ENCODE measurements at regions not wholly inside any gene's neighbourhood (a gene's known extent, or its start where the extent isn't known, plus 50 kb on each side); places are given as distances from the start of the nearest gene placed in this dataset.

GRCh38 chr18:67342159-67342558 is 174.4 kb downstream of the DSEL start:
- H3K27ac Mint-ChIP-seq, result no peak overlapping the region
- H3K9me3 Mint-ChIP-seq, result no peaks in the 10 kb centered on the region
- TF ChIP-seq CTCF (IDR thresholded peaks at IDR 0.05; ENCODE audit: unreplicated experiment in 3 of 3), result no peak
- no peaks in the 10 kb centered on the region for H3K36me3 Mint-ChIP-seq (ENCODE audit: low read depth)
- H3K27me3 Mint-ChIP-seq (ENCODE audit: low read depth), result no peaks in the 10 kb centered on the region
- H3K4me1 Mint-ChIP-seq, result no peaks in the 10 kb centered on the region
- H3K4me3 Mint-ChIP-seq, result no peak overlapping the region

- H3K4me3 Mint-ChIP-seq, result no peak overlapping the region
- no peaks in the 10 kb centered on the region for H3K27me3 Mint-ChIP-seq (ENCODE audit: low read depth)
- TF ChIP-seq CTCF (IDR thresholded peaks at IDR 0.05; ENCODE audit: unreplicated experiment in 3 of 3), result no peak
- H3K9me3 Mint-ChIP-seq, result no peaks in the 10 kb centered on the region
- no peak overlapping the region for H3K27ac Mint-ChIP-seq
- H3K4me1 Mint-ChIP-seq, result no peaks in the 10 kb centered on the region
- H3K36me3 Mint-ChIP-seq (ENCODE audit: low read depth), result no peaks in the 10 kb centered on the region
Measured at GRCh38 chr18:67337696-67338095, 178.8 kb downstream of the DSEL start.

- TF ChIP-seq CTCF (IDR thresholded peaks at IDR 0.05; ENCODE audit: unreplicated experiment in 3 of 3), result no peak
- no peaks in the 10 kb centered on the region for H3K36me3 Mint-ChIP-seq (ENCODE audit: low read depth)
- H3K4me3 Mint-ChIP-seq, result no peak overlapping the region
- no peak overlapping the region for H3K27ac Mint-ChIP-seq
- H3K9me3 Mint-ChIP-seq, result no peaks in the 10 kb centered on the region
- no peaks in the 10 kb centered on the region for H3K27me3 Mint-ChIP-seq (ENCODE audit: low read depth)
- H3K4me1 Mint-ChIP-seq, result no peaks in the 10 kb centered on the region
Measured at GRCh38 chr18:67331857-67332256, 184.7 kb downstream of the DSEL start.

GRCh38 chr18:67319109-67319508 is 197.4 kb downstream of the DSEL start:
- no peak for TF ChIP-seq CTCF (IDR thresholded peaks at IDR 0.05; ENCODE audit: unreplicated experiment in 3 of 3)
- Mint-ChIP-seq H3K27me3 (ENCODE audit: low read depth) (no peaks in the 10 kb centered on the region), H3K4me3 (no peak overlapping the region), H3K9me3 (peaks cover 10% of the 10 kb centered on the region), H3K4me1 (no peaks in the 10 kb centered on the region), H3K27ac (no peak overlapping the region), H3K36me3 (ENCODE audit: low read depth) (no peaks in the 10 kb centered on the region)

- TF ChIP-seq CTCF (IDR thresholded peaks at IDR 0.05; ENCODE audit: unreplicated experiment in 3 of 3), result no peak
- Mint-ChIP-seq H3K4me1 (no peaks in the 10 kb centered on the region), H3K36me3 (ENCODE audit: low read depth) (no peaks in the 10 kb centered on the region), H3K27me3 (ENCODE audit: low read depth) (no peaks in the 10 kb centered on the region), H3K27ac (no peak overlapping the region), H3K9me3 (peaks cover 10% of the 10 kb centered on the region), H3K4me3 (no peak overlapping the region)
Measured at GRCh38 chr18:67318651-67319050, 197.9 kb downstream of the DSEL start.

- no peak overlapping the region for H3K4me3 Mint-ChIP-seq
- no peak for TF ChIP-seq CTCF (IDR thresholded peaks at IDR 0.05; ENCODE audit: unreplicated experiment in 3 of 3)
- no peak overlapping the region for H3K27ac Mint-ChIP-seq
- no peaks in the 10 kb centered on the region for H3K9me3 Mint-ChIP-seq
- no peaks in the 10 kb centered on the region for H3K27me3 Mint-ChIP-seq (ENCODE audit: low read depth)
- no peaks in the 10 kb centered on the region for H3K4me1 Mint-ChIP-seq
- no peaks in the 10 kb centered on the region for H3K36me3 Mint-ChIP-seq (ENCODE audit: low read depth)
Measured at GRCh38 chr18:67310826-67311225, 205.7 kb downstream of the DSEL start.
